Heart left ventricle (tissue), 16 donors: ENCODE measurements at regions not wholly inside any gene's neighbourhood (a gene's known extent, or its start where the extent isn't known, plus 50 kb on each side); places are given as distances from the start of the nearest gene placed in this dataset.
A peak's percentile ranks its signal among the peaks of the same experiment; 100 is the strongest.

Experiments used
- ATAC-seq, 4 donors: fragments of 200-7000 bp; cut with Tn5 transposase; one replicate each; pipeline ENCODE4 v1.9.1; 2020 to 2022; ENCODE audit warnings: moderate library complexity in 4 of 4, mild to moderate bottlenecking in 3 of 4, moderate number of reproducible peaks in 1 of 4
- DNase-seq, 5 donors: peaks; one replicate each; pipeline ENCODE4 v3.0.0-alpha.2; 2020
- H3K27ac ChIP-seq, 12 donors: fragments of 200-600 bp; sonication (generic) in 4 of 12; one replicate each; pipeline versions ENCODE4 v1.5.0 to v1.8.0; 2016 to 2022; ENCODE audit warnings: mild to moderate bottlenecking in 2 of 12
- H3K27me3 ChIP-seq, 9 donors: fragments of 200-600 bp; sonication (generic) in 2 of 9; one replicate each; pipeline versions ENCODE4 v1.5.1 to v1.8.0; 2016 to 2022; ENCODE audit warnings: mild to moderate bottlenecking in 3 of 9
- H3K36me3 ChIP-seq, 9 donors: fragments of 200-600 bp; sonication (generic) in 2 of 9; one replicate each; pipeline versions ENCODE4 v1.5.0 to v1.8.0; 2018 to 2022; ENCODE audit warnings: mild to moderate bottlenecking in 2 of 9
- H3K4me1 ChIP-seq, 12 donors: fragments of 200-600 bp; sonication (generic) in 4 of 12; one replicate each; pipeline versions ENCODE4 v1.5.0 to v1.8.0; 2016 to 2022; ENCODE audit warnings: mild to moderate bottlenecking in 3 of 12
- H3K4me3 ChIP-seq, 12 donors: fragments of 200-600 bp; sonication (generic) in 4 of 12; one replicate each; pipeline versions ENCODE4 v1.5.0 to v1.8.0; 2017 to 2022; ENCODE audit warnings: mild to moderate bottlenecking in 9 of 12, moderate library complexity in 4 of 12
- H3K9me3 ChIP-seq, 12 donors: fragments of 200-600 bp; sonication (generic) in 4 of 12; one replicate each; pipeline versions ENCODE4 v1.5.0 to v1.8.0; 2016 to 2022; ENCODE audit warnings: mild to moderate bottlenecking in 1 of 12
- POLR2A ChIP-seq, 2 donors: fragments of 450-650 bp; IDR thresholded peaks; one replicate each; pipeline ENCODE4 v1.6.1; 2017; ENCODE audit warnings: antibody characterized with exemption in 2 of 2, mild to moderate bottlenecking in 2 of 2, moderate library complexity in 2 of 2
- WGBS, 4 donors: extraction: QIAGEN DNeasy Blood & Tissue Kit in 2 of 4; methylation state at CpG; one replicate each; pipeline versions ENCODE4 v1.1.5 to v1.1.7; 2013 to 2018; 5-methylcytosine and 5-hydroxymethylcytosine counted together
- intact Hi-C, 10 donors: fragments of 100-400 bp; cut with DNase I; formaldehyde crosslinking; loops; one replicate each; pipeline versions ENCODE4 v1.11.1 to v1.14.2; 2022
- TF ChIP-seq, protein P1 (sequence below), 12 donors: fragments of 200-600 bp; sonication (generic) in 4 of 12; IDR thresholded peaks; one replicate each; pipeline versions ENCODE4 v1.5.0 to v1.8.0; 2018 to 2022; ENCODE audit warnings: antibody characterized with exemption in 12 of 12, mild to moderate bottlenecking in 5 of 12
- donor health status: ischemic (EF 13 %, LVEDD 7.1; RV severe dilation, severe dysfunction).
- donor health status: healthy with polysubstance abuse.
- donor health status: DM: no; HTN: yes; CAD: no.
- donor health status: DM: no; HTN: no; CAD: no.
- donor health status: ischemic (EF 25% LVEDD 6.9; RV normal size, moderate dysfunction).
- donor health status: ischemic (EF 25% LVEDD 5.7; RV mildly dilated, moderate dysfunction).
- donor health status: healthy.
- donor health status: DM: yes; HTN: yes; CAD: no.
- donor health status: ischemic (EF 35%, LVEDD 5.7; RV mildly dilated, moderate dysfunction).
- donor health status: nonischemic (EF 11% LVEDD 7.7; RV severe dilation, severe dysfunction).
- donor health status: DM: yes; HTN: yes; CAD: no.
- donor health status: PGD.
- donor health status: ischemic (EF 29% LVEDD 5.4; RV normal size, mild dysfunction).
- donor health status: nonischemic (EF 23%, LVEDD 6.1; RV moderate dilation, normal function).

DNA sequence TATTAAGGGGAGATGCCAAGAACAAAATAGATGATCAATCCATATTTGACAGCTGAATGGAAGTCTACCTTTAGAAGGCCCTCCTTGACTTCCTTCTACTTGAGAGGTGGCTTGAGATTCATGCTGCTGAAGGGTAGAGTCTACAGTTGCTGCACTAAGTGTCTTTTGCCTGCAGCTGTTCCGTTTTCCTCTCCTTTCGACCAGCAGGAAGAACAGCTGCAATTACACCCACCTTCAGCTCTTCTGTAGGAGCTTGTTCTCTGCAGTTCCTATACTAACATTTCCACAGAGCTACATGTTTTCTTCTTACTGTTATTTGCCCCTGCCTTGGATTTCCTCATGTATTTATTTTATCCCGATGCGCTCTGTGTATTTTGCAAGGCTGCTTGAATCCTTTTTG lies 79.1 kb downstream of the ARRDC4 start:
- no peaks in the 10 kb centered on the region for H3K9me3 ChIP-seq
- WGBS, 4 donors, result 79 to 90% (median 83%) methylated on average over 4 of the region's 4 CpGs
- DNase-seq, result no peak
- H3K36me3 ChIP-seq, result no peaks in the 10 kb centered on the region
- intact Hi-C loops, result no loop called here
- no peaks in the 10 kb centered on the region for H3K27me3 ChIP-seq
- no peak overlapping the region for H3K27ac ChIP-seq
- TF ChIP-seq POLR2A (IDR thresholded peaks at IDR 0.05), result no peak
- TF ChIP-seq, protein P1, sequence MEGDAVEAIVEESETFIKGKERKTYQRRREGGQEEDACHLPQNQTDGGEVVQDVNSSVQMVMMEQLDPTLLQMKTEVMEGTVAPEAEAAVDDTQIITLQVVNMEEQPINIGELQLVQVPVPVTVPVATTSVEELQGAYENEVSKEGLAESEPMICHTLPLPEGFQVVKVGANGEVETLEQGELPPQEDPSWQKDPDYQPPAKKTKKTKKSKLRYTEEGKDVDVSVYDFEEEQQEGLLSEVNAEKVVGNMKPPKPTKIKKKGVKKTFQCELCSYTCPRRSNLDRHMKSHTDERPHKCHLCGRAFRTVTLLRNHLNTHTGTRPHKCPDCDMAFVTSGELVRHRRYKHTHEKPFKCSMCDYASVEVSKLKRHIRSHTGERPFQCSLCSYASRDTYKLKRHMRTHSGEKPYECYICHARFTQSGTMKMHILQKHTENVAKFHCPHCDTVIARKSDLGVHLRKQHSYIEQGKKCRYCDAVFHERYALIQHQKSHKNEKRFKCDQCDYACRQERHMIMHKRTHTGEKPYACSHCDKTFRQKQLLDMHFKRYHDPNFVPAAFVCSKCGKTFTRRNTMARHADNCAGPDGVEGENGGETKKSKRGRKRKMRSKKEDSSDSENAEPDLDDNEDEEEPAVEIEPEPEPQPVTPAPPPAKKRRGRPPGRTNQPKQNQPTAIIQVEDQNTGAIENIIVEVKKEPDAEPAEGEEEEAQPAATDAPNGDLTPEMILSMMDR (IDR thresholded peaks at IDR 0.05), result no peak
- no peak overlapping the region for H3K4me3 ChIP-seq
- no peaks in the 10 kb centered on the region for H3K4me1 ChIP-seq
- no peak for ATAC-seq

DNA sequence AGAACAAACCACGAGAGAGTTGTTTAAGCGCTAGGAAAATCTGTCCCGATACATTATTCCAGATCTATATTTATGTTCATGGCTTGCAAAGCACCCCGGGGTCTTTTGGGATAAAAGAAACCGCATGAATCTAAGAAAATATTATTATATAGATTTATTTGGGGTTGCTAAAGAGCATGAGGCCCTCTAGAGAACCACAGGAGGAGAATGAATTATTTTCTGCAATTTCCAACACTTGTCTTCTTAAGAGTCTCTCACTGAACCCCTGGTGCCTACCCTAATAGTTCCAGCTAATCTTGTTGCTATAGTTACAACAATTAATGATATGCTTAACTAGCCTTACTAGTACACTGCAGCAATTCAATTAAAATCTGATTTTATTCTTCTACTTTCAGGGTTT lies 79.6 kb downstream of the ARRDC4 start:
- 80 to 86% (median 84%) methylated on average over 5 of the region's 5 CpGs for WGBS, 4 donors
- TF ChIP-seq, protein P1 (IDR thresholded peaks at IDR 0.05), result no peak
- TF ChIP-seq POLR2A (IDR thresholded peaks at IDR 0.05), result no peak

DNA sequence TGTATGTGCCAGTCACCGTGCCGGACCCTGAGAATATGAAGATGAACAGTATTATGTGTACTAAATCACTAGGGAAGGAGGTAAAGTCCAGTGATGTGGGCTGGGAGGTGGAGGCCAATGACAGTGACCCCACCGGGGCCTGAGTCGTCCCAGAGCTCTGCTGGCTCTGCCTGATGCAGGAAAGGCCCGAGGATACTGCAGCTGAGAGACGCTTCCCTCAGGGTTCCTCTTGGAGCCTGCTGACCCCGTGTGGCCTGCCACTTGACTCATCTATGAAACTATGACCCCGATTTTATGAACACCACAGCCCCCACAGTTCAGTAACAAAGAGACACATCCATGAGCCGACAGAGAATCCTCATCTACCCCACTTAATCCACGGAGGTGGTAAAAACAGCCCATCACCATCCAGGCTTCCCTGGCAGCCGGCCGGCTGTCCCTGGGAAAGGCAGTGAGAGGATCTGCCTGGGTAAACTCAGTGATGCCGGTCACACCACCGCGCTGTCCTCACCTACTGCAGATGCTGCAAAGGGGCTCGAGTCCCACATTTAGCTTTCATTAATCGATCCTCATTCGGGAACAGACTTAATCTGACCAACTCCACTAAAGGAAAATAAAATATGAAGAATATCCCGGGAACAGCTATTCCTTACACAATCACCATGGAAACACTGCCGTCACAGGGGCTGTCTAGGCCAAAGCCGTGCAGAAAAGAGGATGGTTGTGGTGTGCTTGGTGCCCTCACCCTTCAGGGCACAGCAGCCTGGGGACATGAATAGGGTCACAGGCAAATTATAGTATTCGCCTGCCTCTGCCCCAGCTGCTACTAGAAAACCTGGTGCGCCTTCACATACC lies 82.9 kb downstream of the ARRDC4 start:
- no peak for ATAC-seq

More for the DNA sequence above, 79.6 kb downstream of the ARRDC4 start:
- no peaks in the 10 kb centered on the region for H3K9me3 ChIP-seq
- H3K27me3 ChIP-seq, result no peaks in the 10 kb centered on the region
- intact Hi-C loops, result no loop called here
- no peaks in the 10 kb centered on the region for H3K4me1 ChIP-seq
- H3K4me3 ChIP-seq, result no peak overlapping the region
- no peak for DNase-seq
- no peak overlapping the region for H3K27ac ChIP-seq
- no peaks in the 10 kb centered on the region for H3K36me3 ChIP-seq
- no peak for ATAC-seq

DNA sequence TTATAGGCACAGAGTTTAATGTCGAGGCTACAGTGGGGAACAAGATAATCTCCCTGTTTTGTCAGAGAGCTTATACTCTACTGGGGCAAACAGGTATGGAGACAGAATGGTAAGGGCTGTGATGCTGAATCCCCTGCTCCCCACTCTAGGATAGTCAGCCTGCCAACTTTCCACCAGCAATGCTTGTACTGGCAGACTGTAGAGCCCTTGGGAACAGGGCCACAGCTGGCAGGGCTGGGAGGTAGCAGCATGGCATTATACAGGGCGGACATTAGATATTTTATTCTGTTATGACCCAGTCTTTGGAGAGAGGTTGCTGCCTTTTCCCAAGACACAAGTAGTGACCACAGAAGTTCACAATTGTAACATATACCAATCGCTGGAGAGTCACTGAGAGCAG lies 91.2 kb downstream of the ARRDC4 start:
- ATAC-seq (peak in 1 of 4 donors; percentile 27), DNase-seq (no peak)
- intact Hi-C loops, result no loop called here
- Histone ChIP-seq H3K27me3 (no peaks in the 10 kb centered on the region), H3K27ac (no peak overlapping the region), H3K4me3 (no peak overlapping the region), H3K9me3 (peaks cover 0 to 12% (median 5%) of the 10 kb centered on the region in 12 donors), H3K4me1 (no peaks in the 10 kb centered on the region), H3K36me3 (no peaks in the 10 kb centered on the region)
- TF ChIP-seq POLR2A (IDR thresholded peaks at IDR 0.05), result no peak
- TF ChIP-seq, protein P1 (IDR thresholded peaks at IDR 0.05), result no peak
- WGBS, 4 donors, result 68 to 72% (median 70%) methylated on average over 3 of the region's 3 CpGs

More for the DNA sequence above, 82.9 kb downstream of the ARRDC4 start:
- Histone ChIP-seq H3K9me3 (no peaks in the 10 kb centered on the region), H3K36me3 (no peaks in the 10 kb centered on the region), H3K27ac (no peak overlapping the region), H3K4me1 (no peaks in the 10 kb centered on the region), H3K4me3 (no peak overlapping the region), H3K27me3 (no peaks in the 10 kb centered on the region)
- 70 to 83% (median 77%) methylated on average over 22 to 23 of the region's 23 CpGs for WGBS, 4 donors
- TF ChIP-seq, protein P1 (IDR thresholded peaks at IDR 0.05), result no peak
- TF ChIP-seq POLR2A (IDR thresholded peaks at IDR 0.05), result no peak
- DNase-seq, result no peak
- intact Hi-C loops, result no loop called here
